ENCODE measurements at regions not wholly inside any gene's neighbourhood (a gene's known extent, or its start where the extent isn't known, plus 50 kb on each side); places are given as distances from the start of the nearest gene placed in this dataset.

DNA sequence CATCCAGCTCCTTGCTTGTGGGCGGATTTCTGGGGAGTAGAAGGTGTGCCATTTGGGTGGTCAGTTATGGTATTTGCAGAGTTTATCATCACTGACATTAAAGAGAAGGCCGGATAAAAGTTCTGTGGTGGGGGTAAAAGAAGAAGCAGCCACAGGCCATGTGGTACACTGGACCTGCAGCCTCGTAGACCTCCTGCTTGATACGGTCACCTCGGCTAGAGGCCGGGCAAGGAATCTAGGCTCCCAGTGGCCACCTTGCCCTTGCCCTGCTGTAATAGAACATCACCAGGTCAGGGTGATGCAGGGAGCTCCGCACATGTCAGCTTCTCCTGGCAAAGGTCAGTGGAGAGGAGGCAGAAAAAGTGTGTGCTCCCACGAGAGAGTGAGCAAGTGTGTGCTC, 376.1 kb upstream of the IRX4 start:
- no peak for DNase-seq

DNA sequence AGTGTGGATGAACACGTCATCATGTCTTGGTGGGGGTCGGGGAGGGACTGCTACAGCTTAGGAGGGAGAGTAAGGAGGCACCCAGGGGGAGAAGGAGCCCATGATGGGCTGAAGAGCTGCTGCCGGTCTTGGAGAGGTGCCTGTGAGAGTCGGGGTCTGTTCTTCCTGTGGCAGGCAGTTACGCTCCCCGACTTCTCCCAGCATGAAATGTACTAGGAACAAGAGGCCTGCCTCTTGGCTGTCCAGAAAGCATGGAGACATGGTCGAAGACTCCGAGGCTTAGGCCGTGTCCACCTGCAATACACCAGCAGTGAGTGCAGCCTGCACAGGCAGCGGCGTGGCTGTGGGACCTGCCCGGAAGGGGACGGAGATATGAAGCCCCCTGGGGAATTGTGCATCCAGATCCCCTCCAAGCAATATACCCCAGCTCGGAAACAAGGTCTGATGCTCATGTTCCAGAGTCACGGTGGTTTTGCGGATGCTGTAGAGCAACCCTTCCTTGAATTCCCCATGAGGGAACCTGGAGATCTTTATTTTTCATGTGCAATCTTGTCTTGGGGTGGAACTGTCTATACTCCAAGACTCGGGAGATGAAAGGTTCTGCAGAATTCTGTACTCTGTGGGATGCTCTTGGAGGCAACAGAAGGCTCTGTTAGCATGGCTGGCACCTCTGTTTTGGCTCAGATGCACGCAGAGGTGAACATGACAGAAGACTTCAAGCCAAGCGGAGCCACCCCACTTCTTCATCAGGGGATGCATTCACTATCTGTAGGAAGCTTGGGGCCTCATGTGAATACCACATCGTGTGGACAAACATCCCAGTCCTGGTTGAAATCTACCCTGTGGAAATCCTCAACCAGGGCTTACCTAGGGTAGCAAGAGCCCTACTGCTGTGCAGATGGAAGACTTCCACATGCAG, 374.9 kb upstream of the IRX4 start:
- no peak for DNase-seq

DNA sequence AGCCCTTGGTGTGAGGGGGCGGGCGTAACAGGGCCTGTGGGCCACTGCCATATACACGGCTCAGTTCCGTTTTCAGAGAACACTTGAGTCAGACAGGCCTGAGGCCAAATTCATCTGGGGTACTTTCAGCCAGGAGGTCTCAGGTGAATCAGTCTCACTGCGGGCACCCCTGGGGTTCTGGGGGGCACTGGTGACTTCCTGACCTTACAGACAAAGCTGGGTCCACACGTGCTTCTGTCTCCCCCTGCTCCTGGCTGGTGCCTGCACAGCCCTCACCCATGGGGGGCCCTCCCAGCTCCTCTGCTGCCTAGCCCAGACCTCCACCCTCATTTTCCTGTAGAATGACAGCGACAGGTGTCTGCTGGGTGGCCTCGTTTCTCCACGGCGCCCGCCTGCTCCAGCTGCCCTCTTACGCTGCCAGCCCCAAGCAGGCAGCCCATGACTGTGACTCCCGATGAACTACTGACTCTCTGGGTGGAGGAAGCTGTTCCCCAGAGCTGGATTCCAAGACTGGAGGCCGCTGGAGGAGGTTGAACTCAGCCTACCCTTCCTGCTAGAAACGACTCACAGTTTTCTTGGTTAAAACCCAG, 374.1 kb upstream of the IRX4 start:
- DNase-seq: no peak

DNA sequence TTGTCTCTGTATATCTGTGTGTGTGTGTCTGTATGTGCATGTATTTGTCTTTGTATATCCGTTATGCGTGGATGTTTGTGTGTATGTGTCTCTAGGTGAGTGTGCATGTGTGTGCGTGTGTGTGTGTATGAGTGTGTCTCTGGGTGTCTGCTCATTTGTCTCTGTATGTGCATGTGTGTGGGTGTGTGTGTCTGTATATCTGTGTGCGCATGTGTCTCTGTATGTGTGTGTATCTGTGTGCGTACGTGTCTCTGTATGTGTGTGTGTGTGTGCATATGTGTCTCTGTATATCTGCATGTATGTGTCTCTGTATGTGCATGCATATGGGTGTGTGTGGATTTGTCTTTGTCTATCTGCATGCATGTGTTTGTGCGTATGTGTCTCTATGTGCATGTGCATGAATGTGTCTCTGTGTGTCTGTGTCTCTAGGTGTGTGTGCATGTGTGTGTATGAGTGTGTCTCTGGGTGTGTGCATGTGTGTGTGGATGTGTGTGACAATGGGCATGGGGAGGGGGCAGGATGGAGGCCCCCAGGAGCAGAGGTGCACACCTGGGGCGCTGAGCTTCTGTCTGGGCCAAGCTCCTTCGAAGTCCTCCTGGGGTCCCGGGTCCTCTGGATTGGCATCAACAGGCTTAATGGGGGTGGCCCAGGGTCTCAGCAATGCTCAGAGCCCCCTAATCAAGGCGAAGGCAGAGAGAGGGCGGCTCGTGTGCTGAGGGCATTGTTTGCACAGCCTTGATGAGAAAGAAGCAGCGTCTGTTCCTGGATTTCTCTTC, 373.4 kb upstream of the IRX4 start:
- DNase-seq: no peak

DNA sequence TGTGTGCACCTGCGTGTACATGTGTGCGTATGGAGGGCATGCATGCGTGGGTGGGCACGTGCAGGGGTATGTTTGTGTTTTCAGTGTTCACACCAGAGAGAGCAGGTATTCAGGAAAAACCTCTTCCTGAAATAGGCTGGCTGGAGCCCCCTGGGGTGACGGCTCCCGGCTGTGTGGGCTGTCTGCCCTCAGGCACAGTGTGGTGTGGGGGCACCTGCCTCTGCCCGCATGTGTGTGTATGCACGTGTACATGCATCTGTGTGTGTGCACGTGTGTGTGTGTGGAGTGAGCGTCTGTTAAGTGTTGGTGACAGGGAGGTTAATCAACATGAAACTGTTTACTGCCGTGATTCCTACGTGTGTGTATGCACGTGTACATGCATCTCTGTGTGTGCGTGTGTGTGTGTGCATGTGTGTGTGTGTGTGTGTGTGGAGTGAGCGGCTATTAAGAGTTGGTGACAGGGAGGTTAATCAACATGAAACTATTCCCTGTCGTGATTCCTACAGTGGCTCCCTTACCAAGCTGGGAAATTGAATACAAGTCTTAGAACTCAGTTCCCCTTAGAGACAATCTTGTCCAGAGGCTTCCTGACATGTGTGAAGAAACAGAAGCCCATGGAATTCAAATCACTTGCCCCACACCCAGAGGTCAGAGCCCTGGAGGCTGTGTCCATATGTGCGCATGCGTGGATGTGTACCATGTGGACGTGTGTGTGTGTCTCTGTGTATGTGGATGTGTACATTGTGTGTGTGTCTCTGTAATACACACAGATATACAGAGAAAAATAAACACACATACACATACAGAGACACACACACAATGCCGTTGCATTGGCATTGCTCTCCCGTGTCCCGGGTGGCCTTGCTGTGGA, 372.4 kb upstream of the IRX4 start:
- DNase-seq: no peak

DNA sequence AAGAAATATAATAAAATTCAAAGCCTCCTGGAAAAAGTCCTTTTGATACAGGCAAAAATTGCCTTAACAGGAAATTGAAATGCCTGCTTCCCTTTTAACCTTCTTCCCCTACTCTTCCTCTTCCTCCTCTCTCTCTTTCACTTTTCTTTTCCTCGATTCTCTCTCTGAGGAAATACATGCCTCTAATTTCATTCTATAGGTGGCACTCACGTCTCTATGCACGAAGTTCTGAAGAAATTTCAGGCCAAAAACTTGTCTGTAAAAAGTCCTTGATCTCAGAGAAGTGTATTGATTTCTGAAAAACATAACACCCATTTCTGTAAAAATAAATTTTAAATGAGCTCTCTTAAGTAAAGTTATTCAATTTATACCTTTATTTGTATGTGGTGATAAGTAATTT, 371.7 kb upstream of the IRX4 start:
- no peak for DNase-seq

DNA sequence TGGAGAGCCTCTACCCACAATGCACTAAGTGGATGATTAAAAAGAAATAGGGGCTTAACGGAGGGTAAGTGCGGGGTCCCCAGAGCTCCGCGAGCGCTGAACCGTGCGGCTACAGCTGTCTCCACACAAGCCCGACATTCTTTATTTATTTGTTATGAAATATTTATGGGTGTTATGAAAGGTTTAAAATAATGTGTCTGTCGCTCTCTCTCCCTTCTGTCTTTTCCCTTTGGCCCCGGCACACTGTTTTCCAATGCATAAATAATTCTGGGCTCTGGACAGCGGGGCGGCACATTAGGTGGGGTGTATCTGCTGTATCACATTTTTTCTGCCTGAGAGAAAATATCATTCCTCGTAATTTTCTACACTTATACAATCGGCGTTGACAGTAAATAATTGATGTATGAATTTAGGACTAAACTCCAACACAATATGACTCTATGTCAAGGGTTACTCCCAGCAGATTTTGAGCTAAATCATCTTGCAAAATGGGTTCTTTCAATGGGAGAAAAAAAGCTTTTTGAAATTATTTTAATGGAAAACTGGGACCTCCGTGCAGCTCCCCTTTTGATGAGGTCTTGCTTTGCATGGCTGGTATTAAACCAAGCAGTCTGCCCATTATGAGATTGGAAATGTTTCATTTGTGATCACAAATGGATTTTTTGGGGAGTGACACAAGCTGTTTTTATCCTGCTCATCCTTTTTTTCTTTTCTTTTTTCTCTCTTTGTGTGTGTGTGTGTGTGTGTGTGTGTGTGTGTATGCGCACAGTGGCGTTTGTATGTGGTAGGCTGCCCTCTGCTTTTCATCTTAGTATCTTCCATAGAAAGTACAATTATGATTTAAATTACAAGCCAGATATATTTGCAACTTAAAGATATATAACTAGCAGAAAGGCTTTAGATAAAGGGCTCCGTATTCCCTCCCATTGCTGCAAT, 370.6 kb upstream of the IRX4 start:
- DNase-seq: no peak

DNA sequence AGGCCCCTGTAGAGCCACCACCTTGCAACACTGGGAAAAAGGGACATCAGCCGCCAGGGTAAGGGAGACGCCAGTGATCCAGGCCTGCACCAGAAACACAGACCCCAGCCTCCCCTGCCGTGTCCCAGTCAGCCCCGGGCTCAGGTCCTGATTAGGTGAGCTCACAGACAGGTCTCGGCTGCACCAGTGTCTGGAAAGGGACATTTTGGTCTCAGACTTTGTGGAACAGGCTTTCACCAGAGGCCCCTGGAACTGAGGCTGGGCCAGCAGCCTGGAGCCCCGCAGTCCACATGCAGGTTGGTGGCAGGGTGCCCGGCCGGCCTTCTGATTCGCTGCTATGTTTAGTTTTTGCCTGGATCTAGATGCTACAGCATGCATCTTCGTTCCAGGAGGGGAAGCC, 369.0 kb upstream of the IRX4 start:
- no peak for DNase-seq

GRCh38 chr5:2251298-2251697, 368.6 kb upstream of the IRX4 start:
- no peak for DNase-seq

GRCh38 chr5:2250365-2250950, 367.7 kb upstream of the IRX4 start:
- no peak for DNase-seq

GRCh38 chr5:2249442-2249841, 366.7 kb upstream of the IRX4 start:
- DNase-seq: no peak

- DNase-seq: no peak
Observed at GRCh38 chr5:2249026-2249425, 366.3 kb upstream of the IRX4 start.

DNA sequence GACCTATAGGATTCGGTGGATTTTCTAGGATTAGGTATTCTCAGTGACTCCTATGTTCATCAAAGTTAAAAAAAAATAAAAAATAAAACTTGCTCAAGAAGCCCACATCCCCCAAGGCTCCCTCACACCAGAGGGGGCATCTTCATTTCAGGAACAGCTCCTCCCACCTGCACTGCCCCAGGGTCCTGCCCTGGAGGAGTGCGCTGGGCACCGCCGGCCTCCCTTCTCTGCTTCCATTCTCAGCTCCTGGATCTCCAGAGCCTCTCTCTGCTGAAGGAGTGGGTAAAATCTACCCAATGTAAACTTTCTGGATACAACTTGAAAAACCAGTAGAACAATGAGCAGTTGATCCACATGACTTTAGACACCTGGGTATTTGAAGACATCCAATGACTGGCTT, 359.8 kb upstream of the IRX4 start:
- DNase-seq: no peak

GRCh38 chr5:2241842-2242241, 359.1 kb upstream of the IRX4 start:
- no peak for DNase-seq

DNA sequence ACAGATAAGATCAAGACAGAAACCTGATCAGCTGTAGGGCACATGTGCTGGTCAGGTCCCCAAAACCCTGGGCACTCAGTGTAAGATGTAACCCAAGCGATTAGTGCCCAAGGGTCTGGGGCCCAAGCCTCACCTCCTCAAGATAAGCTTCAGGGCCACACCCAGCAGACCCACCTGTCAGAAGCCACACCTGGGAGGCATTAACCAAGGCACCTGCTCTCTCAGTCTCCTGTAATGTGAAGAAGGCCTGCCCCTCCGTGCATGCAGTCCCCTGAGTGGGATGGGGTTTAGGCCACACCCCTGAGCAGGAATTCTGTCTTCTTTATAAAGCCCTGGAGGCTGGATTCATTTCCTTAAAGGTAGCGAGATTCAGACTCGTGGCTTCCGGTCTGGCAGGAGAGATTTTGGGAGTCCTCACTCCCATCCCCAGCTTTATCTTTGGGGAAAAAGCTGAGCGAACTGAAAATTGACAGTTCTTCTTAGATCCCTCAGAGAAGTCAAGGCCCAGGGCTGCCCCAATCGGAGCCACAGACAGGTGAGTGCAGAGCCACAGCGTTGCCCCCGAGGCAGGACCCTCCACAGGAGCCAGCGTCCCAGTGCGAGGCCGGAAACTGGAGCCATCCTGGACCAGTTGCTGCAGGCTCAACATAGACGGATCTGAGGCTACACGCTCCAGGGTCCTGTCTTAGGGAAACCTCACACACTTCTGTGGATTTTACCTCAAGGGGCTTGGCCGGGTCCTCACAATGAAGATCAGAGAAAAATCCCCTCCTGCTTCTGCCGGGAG, 357.6 kb upstream of the IRX4 start:
- no peak for DNase-seq

GRCh38 chr5:2239201-2239910, 356.6 kb upstream of the IRX4 start:
- DNase-seq: no peak

DNA sequence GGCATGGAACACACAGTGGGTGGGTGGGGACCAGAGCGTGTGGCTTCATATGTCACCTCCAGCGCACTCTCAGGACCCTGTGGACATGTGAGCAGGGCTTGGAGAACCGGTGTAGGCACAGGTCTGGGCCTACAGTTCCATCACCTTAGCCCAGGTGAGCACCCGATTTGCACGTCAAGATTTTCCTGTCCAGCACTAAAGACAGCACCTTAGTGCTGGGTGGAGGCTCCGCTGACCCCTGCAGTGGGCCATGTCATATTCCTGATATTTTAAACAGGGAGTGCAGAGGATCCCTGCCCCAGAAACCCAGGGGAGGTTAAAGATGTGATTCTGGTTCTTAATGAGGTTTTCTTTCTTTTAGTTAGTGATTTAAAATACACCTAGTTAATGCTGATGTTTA, 356.0 kb upstream of the IRX4 start:
- DNase-seq: no peak

- DNase-seq: no peak
Observed at GRCh38 chr5:2227433-2227832, 344.7 kb upstream of the IRX4 start.

DNA sequence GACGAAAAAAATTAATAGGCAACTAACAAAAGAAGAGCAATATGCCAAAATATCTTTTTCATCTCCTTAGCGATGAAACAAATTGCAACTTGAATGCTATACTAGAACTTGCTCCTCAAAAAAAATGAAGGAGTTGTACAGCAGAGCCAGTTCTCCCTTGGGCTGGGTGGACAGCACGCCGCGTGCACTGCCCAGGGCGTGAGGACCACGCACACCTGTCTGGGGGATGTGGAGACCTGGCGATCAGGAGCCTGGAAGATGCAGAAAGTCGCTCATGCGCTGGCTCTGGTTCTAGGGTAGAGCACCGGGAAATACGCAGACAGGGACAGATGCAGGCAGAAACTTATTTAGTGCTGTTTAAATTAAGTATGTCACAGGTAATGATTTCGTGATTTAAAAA, 342.0 kb upstream of the IRX4 start:
- no peak for DNase-seq

DNA sequence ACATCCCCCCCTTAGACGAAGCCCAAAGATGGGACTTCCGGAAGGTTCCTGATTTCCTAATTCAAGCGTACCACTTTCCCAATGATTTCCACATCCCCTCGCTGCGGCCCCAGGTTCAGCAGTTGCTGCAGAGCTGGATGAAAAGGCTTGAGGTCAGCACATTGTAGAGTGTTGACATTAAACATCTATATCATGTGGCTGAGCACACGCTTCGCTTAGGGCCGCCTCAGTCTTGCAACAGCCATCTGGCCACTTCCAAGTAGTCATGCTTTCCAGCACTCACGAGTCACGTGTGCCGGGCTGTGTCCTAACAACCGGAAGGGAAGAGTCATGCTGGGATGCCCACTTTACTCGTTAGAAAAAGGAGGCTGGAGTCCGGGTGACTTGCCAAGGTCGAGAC, 340.6 kb upstream of the IRX4 start:
- no peak for DNase-seq

Data from CD4-positive, alpha-beta T cell treated with Interleukin-17A for 4 hours (primary cell).